ENCODE measurements at regions not wholly inside any gene's neighbourhood (a gene's known extent, or its start where the extent isn't known, plus 50 kb on each side); places are given as distances from the start of the nearest gene placed in this dataset.
"Not testable (repeated sequence)": the region's sequence is repeated elsewhere in the genome, so short reads cannot be mapped to it uniquely, and the experiment has no call there.

GRCh38 chr2:185393091-185393490 is 345.5 kb upstream of the FSIP2 start:
- no peak for DNase-seq

DNA sequence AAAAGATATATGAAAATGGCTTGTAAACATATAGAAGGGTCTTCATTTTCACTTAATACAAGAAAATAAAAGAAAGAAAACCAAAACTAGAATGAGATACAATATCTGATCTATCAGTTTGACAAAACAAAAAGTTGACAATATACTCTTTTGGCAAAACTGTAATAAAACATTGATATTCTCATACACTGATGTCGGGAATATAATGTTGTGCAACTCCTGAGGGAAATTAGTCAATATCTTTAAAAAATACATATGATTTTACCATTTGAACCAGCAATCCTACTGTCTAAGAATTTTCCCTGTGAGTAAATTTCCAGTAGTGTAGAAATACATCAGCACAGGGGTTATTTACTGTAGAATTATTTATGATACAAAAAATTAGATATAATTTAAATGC is 336.1 kb upstream of the FSIP2 start:
- DNase-seq: no peak

- DNase-seq: no peak
Measured at GRCh38 chr2:185404578-185404977, 334.0 kb upstream of the FSIP2 start.

GRCh38 chr2:185417111-185417510 is 321.5 kb upstream of the FSIP2 start:
- no peak for DNase-seq

- DNase-seq: no peak
Measured at GRCh38 chr2:185417688-185418087, 320.9 kb upstream of the FSIP2 start.

GRCh38 chr2:185424958-185425629 is 313.5 kb upstream of the FSIP2 start:
- DNase-seq: not testable (repeated sequence)

- DNase-seq: no peak
Measured at GRCh38 chr2:185428000-185428399, 310.6 kb upstream of the FSIP2 start.

DNA sequence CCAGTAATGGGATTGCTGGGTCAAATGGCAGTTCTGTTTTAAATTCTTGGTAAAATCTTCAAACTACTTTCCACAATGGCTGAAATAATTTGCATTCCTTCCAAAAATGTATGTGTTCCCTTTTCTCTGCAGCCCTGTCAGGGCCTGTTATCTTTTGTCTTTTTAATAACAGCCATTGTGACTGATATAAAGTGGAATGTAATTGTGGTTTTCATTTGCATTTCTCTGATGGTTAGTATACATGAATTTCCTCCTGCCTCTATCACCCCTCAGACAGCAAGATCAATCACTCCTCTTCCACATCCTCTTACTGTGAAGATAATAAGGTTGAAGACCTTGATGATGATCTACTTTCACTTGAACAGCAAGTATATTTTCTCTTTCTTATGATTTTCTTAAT is 304.8 kb upstream of the FSIP2 start:
- no peak for DNase-seq

GRCh38 chr2:185436787-185437372 is 301.7 kb upstream of the FSIP2 start:
- DNase-seq: no peak

DNA sequence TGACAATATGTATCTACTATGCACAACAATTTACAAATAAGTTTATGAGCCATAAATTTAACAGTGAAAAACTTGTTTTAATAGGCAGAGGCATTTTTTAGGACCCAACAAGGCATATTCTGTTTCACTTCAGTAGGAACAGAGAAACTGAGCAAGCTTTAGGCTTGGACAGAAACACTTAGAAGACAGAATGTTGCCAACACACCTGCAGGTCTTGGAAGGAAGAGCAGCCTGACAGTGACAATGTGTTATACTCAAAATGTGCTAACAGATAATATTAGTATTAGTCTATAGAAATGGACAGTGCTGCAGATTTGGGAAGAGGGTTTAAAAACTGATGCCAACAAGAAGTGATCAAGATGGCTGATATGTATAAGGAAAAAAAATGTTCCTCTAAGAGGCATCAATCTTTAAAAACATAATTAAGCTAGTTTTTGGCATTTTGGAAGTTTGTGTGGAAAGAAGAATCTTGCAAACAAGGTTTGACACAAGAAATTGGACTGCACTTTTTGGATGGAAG is 297.1 kb upstream of the FSIP2 start:
- DNase-seq: no peak

DNA sequence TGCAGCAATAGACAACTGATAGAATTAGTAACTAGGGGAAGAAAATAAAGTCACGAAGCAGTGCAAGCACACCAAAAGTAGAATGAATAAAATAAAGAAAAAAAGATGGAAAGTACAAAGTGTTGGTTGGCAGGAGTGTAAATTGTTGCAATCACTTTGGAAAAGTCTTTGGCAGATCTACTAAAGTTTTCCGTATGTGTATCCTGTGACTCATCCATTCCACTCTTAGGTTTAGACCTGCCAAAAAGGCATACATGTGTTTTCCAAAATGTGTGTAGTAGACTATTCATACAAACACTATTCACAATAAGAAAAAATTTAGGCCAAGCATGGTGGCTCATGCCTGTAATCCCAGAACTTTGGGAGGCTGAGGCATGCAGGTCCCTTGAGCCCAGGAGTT is 282.1 kb upstream of the FSIP2 start:
- DNase-seq: no peak

- DNase-seq: no peak
Measured at GRCh38 chr2:185463481-185463880, 275.1 kb upstream of the FSIP2 start.

- DNase-seq: no peak
Measured at GRCh38 chr2:185466915-185467314, 271.7 kb upstream of the FSIP2 start.

- DNase-seq: no peak
Measured at GRCh38 chr2:185471441-185471840, 267.2 kb upstream of the FSIP2 start.

DNA sequence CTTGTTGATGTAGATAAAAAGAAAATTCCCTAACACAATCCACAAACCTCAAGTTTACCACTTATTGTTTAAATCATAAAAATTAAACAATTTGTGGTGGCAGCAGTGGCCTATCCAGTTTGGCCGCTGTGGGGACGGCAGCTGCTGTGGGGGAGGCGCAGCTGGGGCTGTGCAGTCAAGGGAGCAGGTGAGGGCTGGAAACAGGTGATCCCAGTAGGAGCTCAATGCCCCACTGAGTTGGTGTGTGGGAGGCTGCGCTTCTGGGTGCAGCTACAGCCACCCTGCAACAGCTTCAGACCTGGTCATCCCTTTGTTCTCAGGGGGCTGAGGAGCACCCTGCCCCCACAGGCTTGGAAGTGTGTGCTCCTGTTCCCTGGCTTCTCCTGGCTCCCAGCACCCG is 266.0 kb upstream of the FSIP2 start:
- DNase-seq: no peak

GRCh38 chr2:185473838-185474237 is 264.8 kb upstream of the FSIP2 start:
- no peak for DNase-seq

GRCh38 chr2:185475914-185476313 is 262.7 kb upstream of the FSIP2 start:
- DNase-seq: no peak

- no peak for DNase-seq
Measured at GRCh38 chr2:185477452-185477851, 261.2 kb upstream of the FSIP2 start.

DNA sequence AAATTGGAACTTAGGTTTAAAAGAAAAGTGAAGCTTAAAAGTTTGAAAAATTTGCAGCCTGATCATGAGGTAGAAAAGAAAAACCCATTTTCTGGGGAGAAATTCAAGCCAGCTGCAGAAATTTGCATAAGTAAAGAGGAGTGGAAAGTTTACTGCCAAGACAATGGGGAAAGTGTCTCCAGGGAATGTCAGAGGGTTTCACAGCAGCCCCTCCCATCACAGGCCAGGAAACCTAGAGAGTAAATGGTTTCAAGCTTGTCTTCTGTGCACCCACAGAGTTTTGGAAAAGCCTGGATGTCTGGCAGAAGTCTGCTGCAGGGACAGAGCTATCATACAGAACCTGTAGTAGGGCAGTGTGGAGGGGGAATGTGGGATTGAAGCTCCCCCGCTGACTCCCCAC is 254.0 kb upstream of the FSIP2 start:
- no peak for DNase-seq

DNA sequence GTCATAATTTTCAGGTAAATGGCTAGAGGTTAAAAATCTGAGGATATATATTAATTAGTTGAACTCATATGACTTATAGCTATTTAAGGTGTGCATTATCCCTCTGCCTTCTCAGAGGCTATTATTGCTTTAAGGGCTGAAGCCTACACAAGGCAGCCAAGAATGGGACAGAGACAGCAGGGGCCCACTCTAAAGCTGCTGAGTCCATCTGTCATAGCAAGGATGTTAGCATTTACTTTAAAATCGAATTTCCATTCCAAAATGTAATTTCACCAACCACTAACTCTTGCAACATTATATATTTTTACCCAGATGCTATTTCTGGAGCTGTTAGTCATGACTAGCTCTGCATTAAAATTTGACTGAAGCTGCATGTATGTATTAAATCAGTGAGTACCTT is 236.3 kb upstream of the FSIP2 start:
- no peak for DNase-seq

- DNase-seq: no peak
Measured at GRCh38 chr2:185507719-185508118, 230.9 kb upstream of the FSIP2 start.

DNA sequence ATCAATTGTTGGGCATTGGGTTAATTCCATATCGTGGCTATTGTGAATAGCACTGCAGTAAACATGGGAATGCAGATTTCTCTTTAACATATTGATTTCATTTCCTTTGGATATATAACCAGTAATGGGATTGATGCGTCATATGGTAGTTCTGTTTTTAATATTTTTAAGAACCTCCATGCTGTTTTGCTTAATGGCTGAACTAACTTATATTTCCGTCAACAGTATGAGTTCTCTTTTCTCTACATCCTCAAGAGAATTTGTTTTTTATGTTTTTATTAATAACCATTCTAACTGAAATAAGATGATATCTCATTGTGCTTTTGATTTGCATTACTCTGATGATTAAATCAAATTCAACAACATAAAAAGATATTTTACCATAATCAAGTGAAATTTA is 228.5 kb upstream of the FSIP2 start:
- no peak for DNase-seq

DNA sequence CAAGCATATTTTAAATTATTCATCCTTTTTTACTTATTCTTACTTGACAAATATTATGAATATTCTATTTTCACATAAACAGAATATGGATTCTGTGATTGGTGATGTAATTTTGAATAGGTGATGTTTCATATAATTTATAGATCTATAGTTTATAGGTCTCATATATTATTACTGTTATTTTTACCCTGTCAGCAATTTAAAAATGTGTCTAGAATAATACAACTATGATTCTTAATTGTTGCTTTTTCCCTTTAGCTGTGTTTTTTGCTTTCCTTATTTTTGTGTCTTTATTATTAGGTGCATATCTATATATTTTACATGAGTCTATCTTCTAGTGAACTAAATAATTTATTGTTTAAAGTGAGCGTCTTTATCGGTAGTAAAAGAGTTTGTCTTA is 226.7 kb upstream of the FSIP2 start:
- DNase-seq: no peak

DNA sequence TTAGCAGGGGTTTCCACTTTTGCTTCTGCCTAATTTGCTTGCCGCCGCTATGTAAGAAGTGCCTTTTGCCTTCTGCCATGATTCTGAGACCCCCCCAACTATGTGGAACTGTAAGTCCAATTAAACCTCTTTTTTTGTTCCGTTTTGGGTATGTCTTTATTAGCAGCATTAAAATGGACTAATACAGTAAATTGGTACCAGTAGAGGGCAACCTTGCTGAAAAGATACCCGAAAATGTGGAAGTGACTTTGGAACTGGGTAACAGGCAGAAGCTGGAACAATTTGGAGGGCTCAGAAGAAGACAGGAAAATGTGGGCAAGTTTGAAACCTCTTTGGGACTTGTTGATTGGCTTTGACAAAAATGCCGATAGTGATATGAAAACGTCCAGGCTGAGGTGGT is 216.1 kb upstream of the FSIP2 start:
- DNase-seq: no peak

DNA sequence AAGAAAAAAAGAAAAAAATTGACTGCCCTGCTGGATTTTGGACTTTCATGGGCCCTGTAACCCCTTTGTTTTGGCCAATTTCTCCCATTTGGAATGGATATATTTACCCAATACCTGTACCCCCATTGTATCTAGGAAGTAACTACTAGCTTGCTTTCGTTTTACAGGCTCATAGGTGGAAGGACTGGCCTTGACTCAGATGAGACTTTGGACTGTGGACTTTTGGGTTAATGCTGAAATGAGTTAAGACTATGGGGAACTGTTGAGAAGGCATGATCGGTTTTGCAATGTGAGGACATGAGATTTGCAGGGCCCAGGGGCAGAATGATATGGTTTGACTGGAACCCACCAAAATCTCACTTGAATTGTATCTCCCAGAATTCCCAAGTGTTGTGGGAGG is 214.4 kb upstream of the FSIP2 start:
- not testable (repeated sequence) for DNase-seq

Data from inflammatory macrophage treated with lipopolysaccharide for 1 hour (primary cell).